ENCODE measurements at regions not wholly inside any gene's neighbourhood (a gene's known extent, or its start where the extent isn't known, plus 50 kb on each side); places are given as distances from the start of the nearest gene placed in this dataset.

DNA sequence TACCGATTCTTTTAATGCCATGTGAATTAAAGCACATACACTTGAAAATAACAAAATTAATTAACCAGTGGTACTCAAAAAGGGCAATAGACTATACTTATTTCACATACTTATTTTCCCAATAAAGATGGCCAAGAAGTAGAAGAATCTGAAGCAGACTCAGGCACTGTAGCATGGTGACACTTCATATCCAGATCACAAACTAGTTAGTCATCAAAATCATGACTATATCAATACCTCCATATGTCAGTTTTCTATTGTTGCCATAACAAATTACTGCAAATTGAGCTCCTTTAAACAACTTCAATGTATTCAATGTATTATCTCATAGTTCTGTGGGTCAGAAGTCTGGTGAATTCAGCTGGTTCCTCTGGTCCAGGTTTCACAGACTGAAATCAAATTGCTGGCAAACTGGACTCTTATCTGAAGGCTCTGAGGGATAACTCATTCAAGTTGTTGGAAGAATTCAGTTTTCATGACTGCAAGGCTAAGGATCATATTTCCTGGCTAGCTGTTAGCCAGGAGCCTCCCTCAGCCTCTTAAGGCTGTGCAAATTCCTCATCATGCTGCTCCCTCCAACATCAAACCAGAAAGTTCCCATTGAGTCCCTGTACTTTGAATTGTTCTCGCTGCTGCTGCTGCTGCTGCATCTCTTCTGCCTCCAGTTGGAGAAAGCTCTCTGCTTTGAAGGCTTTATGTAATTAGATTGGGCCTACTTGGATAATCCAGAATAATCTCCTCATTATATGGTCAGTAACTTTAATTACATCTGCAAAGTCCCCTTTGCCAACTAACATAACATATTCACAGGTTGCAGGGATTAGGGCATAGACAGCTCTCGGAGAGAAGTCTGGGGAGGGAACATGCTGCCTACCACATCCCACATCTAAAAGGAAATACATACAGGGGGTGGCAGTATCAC, 91.5 kb downstream of the MRPL39 start:
- H3K9ac ChIP-seq (ENCODE audit: low read depth in 1 of 2, low read length in 2 of 2) = no peak overlapping the region
- no peaks in the 10 kb centered on the region for H3K27me3 ChIP-seq (ENCODE audit: control insufficient read depth in 4 of 4, insufficient read depth in 4 of 4, low read length in 3 of 4)
- H3K4me3 ChIP-seq (ENCODE audit: low read depth in 1 of 3, low read length in 3 of 3) = no peak overlapping the region
- no peak for TF ChIP-seq FOXA2 (IDR thresholded peaks at IDR 0.05)
- TF ChIP-seq YY1 (IDR thresholded peaks at IDR 0.05) = no peak
- no peak for TF ChIP-seq SP1 (IDR thresholded peaks at IDR 0.05)
- TF ChIP-seq HNF4A (conservative IDR thresholded peaks at IDR 0.05) = no peak
- no peak for TF ChIP-seq EGR1 (IDR thresholded peaks at IDR 0.05; ENCODE audit: low read depth in 2 of 2)
- no peaks in the 10 kb centered on the region for H3K36me3 ChIP-seq (ENCODE audit: control insufficient read depth in 4 of 4, insufficient read depth in 3 of 4, low read depth in 1 of 4, low read length in 3 of 4)
- H3K4me1 ChIP-seq (ENCODE audit: control insufficient read depth in 4 of 4, insufficient read depth in 4 of 4, low read length in 3 of 4) = peaks cover 0 to 1% (median 0%) of the 10 kb centered on the region in 4 donors
- 90% methylated on average over 3 of the region's 3 CpGs for WGBS
- DNase-seq (ENCODE audit: low spot score) = no peak
- H3K9me3 ChIP-seq (ENCODE audit: control insufficient read depth in 4 of 4, low read length in 3 of 4) = no peaks in the 10 kb centered on the region
- H3K27ac ChIP-seq (ENCODE audit: low read depth in 1 of 2, low read length in 2 of 2) = no peak overlapping the region

DNA sequence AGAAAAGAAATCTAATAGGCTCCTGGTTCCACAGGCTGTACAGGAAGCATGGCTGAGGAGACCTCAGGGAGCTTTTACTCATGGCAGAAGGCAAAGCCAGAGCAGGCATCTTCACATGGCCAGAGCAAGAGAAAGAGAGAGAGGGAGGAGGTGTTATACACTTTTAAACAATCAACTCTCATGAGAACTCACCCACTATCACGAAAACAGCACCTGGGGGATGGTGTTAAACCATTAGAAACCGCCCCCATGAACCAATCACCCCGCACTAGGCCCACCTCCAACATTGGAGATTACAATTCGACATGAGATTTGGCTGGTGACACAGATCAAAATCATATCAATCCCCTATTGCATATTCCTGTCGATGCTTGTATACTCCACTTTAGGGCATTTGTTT, 93.5 kb downstream of the MRPL39 start:
- Histone ChIP-seq H3K4me3 (ENCODE audit: low read depth in 1 of 3, low read length in 3 of 3) (no peak overlapping the region), H3K9me3 (ENCODE audit: control insufficient read depth in 4 of 4, low read length in 3 of 4) (no peaks in the 10 kb centered on the region), H3K4me1 (ENCODE audit: control insufficient read depth in 4 of 4, insufficient read depth in 4 of 4, low read length in 3 of 4) (peaks cover 0 to 1% (median 0%) of the 10 kb centered on the region in 4 donors), H3K36me3 (ENCODE audit: control insufficient read depth in 4 of 4, insufficient read depth in 3 of 4, low read depth in 1 of 4, low read length in 3 of 4) (no peaks in the 10 kb centered on the region), H3K9ac (ENCODE audit: low read depth in 1 of 2, low read length in 2 of 2) (no peak overlapping the region), H3K27ac (ENCODE audit: low read depth in 1 of 2, low read length in 2 of 2) (no peak overlapping the region), H3K27me3 (ENCODE audit: control insufficient read depth in 4 of 4, insufficient read depth in 4 of 4, low read length in 3 of 4) (no peaks in the 10 kb centered on the region)
- 82% methylated on average over 5 of the region's 5 CpGs for WGBS
- DNase-seq (ENCODE audit: low spot score) = no peak
- TF ChIP-seq GABPA (IDR thresholded peaks at IDR 0.05 in 1 of 2, conservative IDR thresholded peaks at IDR 0.05 in 1 of 2) = no peak
- no peak for TF ChIP-seq SP1 (IDR thresholded peaks at IDR 0.05)
- no peak for TF ChIP-seq JUND (IDR thresholded peaks at IDR 0.05)
- no peak for TF ChIP-seq FOXA2 (IDR thresholded peaks at IDR 0.05)
- TF ChIP-seq RXRA (IDR thresholded peaks at IDR 0.05) = no peak
- TF ChIP-seq, protein P1, sequence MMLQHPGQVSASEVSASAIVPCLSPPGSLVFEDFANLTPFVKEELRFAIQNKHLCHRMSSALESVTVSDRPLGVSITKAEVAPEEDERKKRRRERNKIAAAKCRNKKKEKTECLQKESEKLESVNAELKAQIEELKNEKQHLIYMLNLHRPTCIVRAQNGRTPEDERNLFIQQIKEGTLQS (IDR thresholded peaks at IDR 0.05) = no peak
- TF ChIP-seq EGR1 (IDR thresholded peaks at IDR 0.05; ENCODE audit: low read depth in 2 of 2) = no peak
- TF ChIP-seq, protein P2, sequence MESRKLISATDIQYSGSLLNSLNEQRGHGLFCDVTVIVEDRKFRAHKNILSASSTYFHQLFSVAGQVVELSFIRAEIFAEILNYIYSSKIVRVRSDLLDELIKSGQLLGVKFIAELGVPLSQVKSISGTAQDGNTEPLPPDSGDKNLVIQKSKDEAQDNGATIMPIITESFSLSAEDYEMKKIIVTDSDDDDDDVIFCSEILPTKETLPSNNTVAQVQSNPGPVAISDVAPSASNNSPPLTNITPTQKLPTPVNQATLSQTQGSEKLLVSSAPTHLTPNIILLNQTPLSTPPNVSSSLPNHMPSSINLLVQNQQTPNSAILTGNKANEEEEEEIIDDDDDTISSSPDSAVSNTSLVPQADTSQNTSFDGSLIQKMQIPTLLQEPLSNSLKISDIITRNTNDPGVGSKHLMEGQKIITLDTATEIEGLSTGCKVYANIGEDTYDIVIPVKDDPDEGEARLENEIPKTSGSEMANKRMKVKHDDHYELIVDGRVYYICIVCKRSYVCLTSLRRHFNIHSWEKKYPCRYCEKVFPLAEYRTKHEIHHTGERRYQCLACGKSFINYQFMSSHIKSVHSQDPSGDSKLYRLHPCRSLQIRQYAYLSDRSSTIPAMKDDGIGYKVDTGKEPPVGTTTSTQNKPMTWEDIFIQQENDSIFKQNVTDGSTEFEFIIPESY (IDR thresholded peaks at IDR 0.05) = no peak
- TF ChIP-seq, protein P3, sequence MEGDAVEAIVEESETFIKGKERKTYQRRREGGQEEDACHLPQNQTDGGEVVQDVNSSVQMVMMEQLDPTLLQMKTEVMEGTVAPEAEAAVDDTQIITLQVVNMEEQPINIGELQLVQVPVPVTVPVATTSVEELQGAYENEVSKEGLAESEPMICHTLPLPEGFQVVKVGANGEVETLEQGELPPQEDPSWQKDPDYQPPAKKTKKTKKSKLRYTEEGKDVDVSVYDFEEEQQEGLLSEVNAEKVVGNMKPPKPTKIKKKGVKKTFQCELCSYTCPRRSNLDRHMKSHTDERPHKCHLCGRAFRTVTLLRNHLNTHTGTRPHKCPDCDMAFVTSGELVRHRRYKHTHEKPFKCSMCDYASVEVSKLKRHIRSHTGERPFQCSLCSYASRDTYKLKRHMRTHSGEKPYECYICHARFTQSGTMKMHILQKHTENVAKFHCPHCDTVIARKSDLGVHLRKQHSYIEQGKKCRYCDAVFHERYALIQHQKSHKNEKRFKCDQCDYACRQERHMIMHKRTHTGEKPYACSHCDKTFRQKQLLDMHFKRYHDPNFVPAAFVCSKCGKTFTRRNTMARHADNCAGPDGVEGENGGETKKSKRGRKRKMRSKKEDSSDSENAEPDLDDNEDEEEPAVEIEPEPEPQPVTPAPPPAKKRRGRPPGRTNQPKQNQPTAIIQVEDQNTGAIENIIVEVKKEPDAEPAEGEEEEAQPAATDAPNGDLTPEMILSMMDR (IDR thresholded peaks at IDR 0.05; ENCODE audit: low read depth, low read length, missing input control) = no peak
- TF ChIP-seq, protein P4, sequence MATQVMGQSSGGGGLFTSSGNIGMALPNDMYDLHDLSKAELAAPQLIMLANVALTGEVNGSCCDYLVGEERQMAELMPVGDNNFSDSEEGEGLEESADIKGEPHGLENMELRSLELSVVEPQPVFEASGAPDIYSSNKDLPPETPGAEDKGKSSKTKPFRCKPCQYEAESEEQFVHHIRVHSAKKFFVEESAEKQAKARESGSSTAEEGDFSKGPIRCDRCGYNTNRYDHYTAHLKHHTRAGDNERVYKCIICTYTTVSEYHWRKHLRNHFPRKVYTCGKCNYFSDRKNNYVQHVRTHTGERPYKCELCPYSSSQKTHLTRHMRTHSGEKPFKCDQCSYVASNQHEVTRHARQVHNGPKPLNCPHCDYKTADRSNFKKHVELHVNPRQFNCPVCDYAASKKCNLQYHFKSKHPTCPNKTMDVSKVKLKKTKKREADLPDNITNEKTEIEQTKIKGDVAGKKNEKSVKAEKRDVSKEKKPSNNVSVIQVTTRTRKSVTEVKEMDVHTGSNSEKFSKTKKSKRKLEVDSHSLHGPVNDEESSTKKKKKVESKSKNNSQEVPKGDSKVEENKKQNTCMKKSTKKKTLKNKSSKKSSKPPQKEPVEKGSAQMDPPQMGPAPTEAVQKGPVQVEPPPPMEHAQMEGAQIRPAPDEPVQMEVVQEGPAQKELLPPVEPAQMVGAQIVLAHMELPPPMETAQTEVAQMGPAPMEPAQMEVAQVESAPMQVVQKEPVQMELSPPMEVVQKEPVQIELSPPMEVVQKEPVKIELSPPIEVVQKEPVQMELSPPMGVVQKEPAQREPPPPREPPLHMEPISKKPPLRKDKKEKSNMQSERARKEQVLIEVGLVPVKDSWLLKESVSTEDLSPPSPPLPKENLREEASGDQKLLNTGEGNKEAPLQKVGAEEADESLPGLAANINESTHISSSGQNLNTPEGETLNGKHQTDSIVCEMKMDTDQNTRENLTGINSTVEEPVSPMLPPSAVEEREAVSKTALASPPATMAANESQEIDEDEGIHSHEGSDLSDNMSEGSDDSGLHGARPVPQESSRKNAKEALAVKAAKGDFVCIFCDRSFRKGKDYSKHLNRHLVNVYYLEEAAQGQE (IDR thresholded peaks at IDR 0.05) = no peak
- TF ChIP-seq, protein P5, sequence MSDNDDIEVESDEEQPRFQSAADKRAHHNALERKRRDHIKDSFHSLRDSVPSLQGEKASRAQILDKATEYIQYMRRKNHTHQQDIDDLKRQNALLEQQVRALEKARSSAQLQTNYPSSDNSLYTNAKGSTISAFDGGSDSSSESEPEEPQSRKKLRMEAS (IDR thresholded peaks at IDR 0.05) = no peak
- TF ChIP-seq YY1 (IDR thresholded peaks at IDR 0.05) = no peak
- TF ChIP-seq HNF4G (IDR thresholded peaks at IDR 0.05) = no peak
- no peak for TF ChIP-seq FOXA1 (IDR thresholded peaks at IDR 0.05)
- no peak for TF ChIP-seq RAD21 (IDR thresholded peaks at IDR 0.05)
